ENCODE measurements at regions not wholly inside any gene's neighbourhood (a gene's known extent, or its start where the extent isn't known, plus 50 kb on each side); places are given as distances from the start of the nearest gene placed in this dataset.

DNA sequence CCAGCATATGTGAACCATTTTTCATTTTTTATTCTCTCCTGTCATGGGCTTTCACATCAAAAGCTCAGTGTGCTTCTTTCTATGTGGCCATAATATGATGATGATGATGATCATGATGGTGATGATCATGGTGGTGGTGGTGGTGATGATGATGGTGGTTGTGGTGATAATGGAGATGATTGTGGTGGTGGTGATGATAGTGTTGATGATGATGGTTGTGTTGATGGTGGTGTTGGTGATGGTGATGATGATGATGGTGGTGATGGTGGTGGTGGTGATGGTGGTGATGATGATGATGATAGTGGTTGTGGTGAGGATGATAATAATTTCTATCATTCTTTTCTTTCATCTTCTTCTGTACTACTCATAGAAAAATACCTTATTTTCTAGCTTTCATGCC lies 413.1 kb upstream of the VSTM2A start:
- TF ChIP-seq, protein P1, sequence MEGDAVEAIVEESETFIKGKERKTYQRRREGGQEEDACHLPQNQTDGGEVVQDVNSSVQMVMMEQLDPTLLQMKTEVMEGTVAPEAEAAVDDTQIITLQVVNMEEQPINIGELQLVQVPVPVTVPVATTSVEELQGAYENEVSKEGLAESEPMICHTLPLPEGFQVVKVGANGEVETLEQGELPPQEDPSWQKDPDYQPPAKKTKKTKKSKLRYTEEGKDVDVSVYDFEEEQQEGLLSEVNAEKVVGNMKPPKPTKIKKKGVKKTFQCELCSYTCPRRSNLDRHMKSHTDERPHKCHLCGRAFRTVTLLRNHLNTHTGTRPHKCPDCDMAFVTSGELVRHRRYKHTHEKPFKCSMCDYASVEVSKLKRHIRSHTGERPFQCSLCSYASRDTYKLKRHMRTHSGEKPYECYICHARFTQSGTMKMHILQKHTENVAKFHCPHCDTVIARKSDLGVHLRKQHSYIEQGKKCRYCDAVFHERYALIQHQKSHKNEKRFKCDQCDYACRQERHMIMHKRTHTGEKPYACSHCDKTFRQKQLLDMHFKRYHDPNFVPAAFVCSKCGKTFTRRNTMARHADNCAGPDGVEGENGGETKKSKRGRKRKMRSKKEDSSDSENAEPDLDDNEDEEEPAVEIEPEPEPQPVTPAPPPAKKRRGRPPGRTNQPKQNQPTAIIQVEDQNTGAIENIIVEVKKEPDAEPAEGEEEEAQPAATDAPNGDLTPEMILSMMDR (IDR thresholded peaks at IDR 0.05; ENCODE audit: low read length), result no peak
- TF ChIP-seq EZH2 (IDR thresholded peaks at IDR 0.05; ENCODE audit: borderline replicate concordance, low read length), result no peak
